Activated gamma-delta T cell treated with anti-CD3 and anti-CD28 coated beads, Interleukin-2, amount 50 U/mL, for 16 hours (primary cell): ENCODE measurements at regions not wholly inside any gene's neighbourhood (a gene's known extent, or its start where the extent isn't known, plus 50 kb on each side); places are given as distances from the start of the nearest gene placed in this dataset.
"Not testable (repeated sequence)": the region's sequence is repeated elsewhere in the genome, so short reads cannot be mapped to it uniquely, and the experiment has no call there.

ENCODE experiments used
- DNase-seq: peaks from one replicate; pipeline ENCODE4 v3.0.0-alpha.2; 2020; ENCODE audit warnings: low read depth

DNA sequence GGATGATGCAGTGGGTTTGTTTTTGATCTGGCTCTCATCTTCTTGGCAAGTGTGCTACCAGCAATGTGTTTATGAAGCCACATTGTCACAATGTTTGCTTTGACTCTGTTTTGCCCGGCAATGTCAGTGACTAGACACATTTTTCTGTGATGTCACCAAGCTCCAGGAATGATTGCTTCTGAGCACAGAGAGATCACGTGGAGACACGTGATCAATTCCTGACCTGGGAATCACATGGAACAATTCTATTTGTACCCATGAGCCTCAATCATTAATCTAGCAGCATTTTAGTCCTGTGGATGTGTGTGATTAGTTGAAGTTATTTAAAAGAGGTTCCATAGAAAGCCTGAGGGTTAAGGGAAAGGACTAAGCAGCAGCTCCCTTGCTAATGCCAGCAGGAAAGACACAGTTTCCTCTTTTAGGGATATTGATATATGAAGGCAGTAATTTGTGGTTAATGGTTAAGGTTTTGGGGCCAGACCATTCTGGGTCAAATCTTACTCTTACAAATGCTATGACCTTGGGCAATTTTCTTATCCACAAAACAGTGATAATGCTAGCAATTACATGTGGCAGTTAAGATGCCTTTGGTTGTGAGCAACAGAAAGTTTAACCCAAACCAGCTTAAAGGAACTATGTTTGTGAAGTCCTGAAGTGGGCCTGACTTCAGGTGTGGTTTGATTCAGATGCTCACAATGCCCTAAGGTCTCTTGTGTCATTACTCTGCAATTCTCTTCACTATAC is 59.0 kb downstream of the FASLG start:
- DNase-seq: no peak

DNA sequence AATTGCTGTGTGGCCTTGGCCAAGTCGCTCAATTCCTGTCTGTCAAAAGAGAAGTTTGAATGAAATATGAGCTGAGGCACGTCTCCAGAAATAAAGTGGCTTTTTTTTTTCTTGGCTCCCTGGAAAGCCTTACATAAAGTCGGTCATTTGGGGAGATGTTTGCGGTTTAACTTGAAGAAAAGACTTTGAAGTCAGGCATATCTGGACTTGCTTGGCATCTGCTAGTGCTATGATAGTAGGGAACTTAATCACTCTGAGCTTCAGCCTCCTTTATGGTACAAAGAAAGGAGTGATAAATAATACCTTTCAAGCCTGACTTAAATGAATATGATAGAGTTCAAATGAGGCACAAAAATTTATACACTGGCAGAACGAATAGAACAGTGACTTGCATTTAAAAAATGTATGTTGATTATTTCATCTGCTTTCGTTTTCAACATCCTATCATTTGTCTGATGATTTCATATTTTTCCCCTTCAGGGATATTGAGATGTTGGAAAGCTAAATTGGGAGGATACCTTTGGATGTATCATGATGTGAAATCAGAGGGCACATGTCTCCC is 60.2 kb downstream of the FASLG start:
- DNase-seq: no peak

DNA sequence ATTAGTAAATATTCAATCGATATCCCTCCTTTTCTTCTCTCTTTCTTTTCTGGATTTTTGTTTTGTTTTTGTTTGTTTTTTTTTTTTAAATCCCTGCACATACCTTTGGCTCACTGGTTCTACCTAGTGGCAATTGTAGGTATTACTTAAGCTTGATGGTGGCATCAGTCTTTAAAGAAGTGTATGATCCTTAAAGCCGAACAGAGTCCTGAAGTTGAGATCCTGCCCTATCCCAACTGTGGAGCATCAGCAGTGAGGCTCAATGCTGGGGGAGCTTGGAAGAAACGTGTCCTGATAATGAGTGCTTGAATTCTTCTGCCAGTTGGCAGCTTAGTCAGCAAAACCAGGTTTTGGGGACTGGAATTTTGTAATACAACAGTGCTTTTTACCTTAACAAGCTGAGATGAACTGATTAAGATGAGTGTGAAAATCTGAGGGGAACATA is 60.8 kb downstream of the FASLG start:
- no peak for DNase-seq

DNA sequence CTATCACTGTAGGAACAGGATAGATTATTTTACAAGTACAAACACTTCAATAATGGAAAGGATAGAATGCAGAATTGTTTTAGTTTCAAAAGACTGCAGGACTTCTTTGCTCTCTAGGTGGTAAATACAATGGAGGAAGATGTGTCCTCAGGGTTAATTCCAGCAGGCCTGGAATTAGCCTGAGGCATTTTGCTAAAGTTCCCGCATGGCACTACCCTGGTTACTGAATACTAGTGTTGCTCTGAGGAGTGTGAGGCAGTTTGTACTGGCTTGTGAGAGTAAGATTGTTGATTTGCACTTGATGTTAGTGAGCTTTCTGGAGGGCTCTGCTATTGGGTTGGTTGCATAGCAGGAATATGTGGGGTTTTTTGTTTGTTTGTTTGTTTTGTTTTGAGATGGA is 61.4 kb downstream of the FASLG start:
- DNase-seq: no peak

DNA sequence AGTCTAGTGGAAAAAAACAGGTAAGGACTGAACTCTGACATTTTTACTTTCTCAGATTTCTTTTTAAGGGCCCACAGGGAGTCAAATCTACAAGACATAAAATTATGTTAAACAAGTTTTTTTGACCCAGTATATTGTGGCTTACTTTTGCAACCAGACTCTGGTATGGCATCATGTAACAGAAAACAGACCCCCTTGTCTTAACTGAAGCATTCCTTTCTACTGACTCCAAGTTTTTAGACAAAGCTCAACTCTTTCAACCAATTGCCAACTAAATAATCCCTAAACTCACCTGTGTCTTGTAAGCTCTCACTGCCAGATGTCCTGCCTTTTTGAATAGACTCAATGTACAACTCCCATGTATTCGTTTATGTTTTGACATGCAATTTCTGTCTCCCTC is 64.3 kb downstream of the FASLG start:
- DNase-seq: no peak

DNA sequence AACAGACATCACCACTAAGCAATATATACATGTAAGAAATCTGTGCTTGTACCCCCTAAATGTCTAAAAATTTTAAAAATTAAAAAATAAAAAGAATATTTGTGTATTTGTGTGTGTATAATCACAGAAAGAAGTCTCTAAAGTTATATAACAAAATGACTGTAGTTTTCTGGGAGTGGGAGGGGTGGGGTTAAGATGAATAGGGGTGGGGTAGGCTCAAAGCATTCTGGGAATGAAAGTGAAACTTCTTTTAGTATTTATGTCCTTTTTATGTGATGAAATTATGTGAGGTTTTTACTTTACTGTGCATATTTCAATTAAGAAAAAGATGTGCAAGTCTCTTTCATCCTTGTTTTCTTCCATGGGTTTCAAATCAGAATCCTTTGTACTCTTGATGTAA is 65.3 kb downstream of the FASLG start:
- DNase-seq: no peak

DNA sequence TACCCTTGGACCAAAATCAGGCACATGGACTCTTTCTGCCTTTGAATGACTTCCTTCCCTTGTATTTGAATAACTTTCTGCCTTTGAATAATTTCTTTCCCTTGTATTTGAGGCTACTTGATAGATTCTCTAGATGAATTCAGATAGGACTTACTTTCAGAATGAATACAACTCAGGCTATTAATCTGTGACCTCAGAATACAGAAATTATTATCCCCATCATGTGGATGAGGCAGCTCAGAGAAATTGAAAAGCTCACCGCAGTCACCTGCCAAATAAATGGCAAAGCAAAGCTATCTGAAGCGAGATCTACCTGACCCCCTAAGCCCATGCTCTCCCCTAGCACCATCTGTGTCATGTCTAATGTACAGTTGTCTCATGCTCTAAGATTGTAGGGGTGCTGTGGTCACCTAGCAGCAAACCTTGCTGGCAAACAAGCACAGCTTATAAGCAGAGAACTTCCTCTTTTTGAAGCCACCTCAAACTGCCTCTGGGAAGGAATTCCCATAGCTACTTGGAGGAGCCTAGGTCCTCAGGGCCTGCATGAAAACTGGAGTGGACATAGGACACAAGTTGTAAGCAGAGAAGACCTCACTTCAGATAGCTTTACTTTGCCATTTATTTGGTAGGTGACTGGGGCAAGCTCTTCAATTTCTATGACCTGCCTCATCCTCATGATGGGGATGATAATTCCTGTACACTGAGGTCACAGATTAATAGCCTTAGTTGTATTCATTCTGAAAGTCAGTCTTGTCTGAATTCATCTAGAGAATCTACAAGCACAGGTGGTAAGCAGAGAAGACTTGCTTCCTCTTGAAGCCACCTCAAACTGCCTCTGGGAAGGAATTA is 66.1 kb downstream of the FASLG start:
- DNase-seq: no peak

DNA sequence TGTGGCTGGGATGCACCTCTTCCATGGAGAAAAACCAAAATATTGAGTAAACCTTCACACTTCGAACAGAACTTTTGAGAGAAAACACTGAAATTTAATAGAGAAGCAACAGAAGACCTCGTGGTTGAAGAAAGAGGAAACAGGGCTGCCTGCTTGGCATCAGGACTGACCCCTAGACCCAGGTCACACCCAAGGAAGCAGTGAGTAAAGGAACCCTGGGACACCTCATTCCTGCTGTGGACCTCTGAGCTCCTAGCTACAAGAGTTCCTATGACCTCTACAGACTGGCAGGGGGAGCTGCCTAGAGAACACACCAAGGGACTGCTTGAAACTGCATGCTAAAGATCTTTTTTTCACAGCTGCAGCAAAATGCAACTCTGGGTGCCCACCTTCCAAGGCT is 67.8 kb downstream of the FASLG start:
- DNase-seq: no peak

DNA sequence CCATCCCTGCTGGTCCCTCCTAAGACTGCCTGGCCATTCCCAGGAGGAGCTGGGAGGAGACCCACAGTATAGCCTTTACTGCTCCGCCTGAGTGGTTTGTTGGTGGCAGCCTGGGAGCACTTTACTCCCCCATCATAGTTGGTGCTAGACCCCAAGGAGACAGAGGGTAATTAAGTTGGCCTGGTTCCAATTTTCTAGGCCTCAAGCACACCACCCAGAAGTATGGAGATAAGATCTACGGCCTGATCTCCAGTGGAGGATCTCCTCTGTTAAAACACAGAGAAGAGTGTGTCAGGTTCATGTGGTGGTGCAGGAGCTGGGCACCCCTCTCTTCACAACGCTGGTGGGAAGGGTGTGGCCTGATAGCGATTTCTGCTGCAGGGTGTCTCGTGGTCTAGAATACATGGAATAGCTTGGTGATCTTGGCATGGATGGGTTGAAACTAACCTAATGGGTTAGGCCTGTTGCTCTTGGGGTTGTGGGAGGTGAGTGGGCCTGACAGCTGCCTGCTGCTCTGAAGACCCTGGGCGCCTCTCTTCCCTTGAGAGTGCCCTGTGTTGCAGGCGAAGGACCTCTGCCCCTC is 68.5 kb downstream of the FASLG start:
- no peak for DNase-seq

DNA sequence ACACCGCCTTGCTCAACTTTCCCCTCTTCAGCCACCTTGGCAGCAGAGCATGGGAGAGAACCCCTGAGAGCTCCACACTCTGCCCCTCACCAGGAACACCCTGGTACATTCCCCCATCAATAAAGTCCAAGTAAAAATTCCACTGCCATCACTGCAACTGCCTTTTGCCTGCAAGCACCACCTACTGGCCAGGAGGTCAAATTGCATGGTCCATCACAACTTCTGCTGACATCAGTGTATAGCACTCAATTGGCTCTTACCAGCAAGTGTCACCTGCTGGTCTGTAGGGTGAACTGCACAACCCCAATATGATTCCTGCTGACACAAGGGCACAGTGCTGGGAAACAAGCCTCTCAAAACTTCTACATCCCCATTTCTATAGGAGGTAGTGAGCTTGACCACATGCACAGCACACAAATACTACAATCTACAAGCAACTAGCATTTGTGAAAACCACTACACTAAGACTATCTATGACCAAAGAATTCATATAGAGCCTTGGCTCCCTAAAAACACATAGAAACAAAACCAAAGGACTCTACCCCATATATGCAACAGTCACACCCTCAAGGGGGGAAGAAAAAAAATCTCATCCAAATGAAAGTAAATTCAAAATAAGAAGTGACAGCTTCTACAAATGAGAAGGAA is 69.2 kb downstream of the FASLG start:
- peak; percentile 29 for DNase-seq

DNA sequence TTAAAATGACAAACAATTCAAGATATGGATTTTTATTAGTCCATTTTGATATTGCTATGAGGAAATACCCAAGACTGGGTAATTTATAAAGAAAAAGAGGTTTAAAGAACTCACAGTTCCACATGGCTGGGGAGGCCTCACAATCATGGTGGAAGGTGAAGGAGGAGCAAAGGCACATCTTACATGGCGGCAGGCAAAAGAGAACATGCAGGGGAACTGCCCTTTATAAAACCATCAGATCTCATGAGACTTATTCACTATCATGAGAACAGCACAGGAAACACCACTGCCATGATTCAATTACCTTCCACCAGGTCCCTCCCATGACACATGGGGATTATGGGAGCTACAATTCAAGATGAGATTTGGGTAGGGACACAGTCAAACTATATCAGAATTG is 69.8 kb downstream of the FASLG start:
- DNase-seq: not testable (repeated sequence)

DNA sequence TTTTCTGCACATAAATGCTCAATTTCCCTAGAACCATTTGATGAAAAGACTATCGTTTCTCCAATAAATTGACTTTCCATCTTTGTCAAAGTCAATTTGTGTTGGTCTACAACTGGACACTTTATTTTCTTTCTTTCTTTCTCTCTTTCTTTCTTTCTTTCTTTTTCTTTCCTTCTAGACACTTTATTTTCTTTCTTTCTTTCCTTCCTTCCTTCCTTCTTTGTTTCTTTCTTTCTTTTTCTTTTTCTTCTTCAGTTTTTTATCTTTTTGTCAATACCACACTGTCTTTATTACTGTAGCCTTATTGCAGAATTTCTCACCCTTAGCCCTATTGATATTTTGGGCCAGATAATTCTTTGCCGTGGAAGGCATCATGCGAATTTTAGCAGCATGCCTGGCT is 73.5 kb downstream of the FASLG start:
- no peak for DNase-seq

DNA sequence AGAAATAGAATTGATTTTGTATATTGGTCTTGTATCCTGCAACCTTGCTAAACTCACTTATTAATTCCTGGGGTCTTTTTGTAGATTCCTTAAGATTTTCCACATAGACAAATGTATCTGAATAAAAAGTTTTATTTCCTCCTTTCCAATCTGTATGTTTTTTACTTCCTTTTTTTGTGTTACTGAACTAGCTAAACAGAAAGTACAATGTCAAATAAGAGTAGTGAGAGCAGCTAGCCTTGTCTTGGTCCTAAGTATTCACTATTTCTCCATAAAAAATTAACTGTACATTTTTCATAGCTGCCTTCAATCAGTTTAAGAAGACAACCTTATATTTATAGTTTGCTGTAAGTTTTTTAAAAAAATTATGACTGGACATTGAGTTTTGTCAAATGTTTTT is 74.9 kb downstream of the FASLG start:
- DNase-seq: no peak

DNA sequence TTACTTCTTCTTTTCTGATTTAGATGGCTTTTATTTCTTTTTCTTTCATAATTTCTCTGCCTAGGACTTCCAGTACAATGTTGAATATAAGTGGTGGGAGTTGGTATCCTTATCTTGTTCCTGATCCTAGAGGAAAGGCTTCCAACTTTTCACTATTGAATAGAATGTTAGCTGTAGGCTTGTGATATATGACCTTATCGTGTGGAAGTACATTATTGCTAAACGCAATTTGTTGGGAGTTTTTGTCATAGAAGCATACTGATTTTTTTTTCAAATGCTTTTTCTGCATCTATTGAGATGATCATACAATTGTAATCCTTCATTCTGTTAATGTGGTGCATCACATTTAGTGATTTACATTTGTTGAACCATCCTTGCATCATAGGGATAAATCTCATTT is 79.5 kb downstream of the FASLG start:
- DNase-seq: no peak

DNA sequence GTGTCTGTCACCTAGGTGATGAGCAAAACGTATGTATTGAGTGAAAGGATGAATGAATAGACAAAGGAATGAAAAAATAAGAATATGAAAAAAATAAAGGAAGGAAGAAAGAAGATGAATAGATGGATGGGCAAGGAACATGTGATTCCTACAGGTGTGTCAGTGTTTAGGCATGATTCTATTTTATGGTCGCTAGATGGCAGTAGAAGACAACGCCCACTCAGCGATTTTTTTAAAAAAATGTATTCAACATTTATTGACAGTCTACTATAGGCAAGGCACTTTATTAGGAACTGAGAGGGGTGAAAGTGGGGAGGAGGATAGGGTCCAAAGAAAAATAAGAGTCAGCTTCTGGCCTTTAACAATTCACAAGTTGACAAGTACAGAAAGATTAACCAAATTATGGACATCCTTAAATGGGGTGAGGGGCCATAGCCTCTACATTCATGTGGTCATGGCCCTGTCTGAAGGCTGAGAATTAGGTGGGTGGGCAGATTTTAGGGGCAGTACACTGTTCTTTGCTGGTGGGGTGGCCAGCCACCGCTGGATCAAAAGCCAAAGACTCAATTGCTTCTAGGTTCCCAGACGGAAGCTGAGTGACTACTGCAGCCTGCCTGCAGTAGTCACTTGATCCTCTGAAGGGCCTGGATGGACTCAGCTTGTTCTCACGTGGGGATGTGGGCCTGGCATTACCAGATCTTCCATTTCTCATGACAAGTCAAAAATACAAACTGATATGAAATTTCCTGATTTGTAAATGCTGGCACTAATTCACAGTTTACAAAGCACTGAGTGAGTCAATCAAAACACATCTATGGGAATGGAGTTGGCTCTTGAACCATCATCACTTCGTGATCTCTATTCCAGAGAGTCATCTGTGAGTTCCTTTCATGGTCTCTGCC is 83.9 kb downstream of the FASLG start:
- DNase-seq: no peak

DNA sequence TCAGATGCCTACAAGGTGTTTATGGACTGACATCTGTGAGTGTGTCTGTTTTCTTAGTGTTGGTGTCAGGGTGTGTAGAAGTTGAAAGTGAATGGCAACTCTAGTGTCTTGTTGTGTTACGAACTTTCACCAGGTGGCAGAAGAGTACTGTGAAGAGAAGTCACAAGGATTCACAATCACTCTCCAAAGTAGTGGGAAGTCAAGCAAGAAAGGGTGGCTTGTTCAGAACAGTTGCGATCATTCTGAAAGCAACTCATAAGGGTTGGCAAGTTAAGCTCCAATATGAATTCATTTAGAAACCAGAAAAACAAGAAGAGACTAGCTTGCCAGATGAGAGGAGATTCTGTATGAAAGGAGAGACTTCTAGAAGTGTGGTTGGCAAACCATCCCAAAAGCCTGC is 86.1 kb downstream of the FASLG start:
- DNase-seq: no peak

DNA sequence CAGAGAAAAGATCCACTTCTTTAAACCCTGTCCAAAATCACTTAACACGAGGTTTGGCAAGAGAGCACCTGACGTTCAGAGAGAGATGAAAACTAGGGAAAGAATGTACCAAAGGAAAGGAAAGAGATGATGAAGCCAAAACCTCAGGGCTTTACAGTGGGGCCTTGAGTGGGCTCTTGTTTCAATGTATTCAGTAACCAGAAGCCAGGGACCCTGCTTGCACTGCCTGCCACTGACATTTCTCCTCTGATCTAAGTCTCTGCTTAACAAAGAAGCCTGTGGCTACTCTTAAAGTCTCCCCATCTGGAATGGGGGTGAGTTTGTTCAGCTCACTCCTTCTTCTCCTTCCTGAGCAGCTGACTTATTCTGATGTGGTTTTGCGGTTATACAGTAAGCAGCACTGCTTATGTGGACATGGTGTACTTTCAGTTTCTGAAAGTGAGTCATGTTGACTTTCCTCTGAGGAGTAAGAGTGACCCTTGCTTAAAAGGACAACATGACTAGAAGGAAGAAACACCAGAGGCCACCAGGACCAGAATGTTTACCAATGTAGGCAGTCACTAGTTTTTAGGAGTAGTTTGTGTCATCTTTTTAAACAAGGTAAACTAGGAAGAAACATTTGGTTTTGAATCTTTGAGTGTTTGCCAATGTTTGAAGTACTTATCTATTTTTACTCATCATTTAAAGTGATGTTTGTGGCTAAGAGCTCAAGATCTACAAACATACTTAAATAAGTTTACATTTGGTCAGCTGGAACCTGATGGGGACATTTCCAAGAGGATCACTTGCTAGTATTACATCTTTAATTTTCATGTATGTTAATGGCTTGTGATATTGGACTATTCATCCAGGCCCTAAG is 87.4 kb downstream of the FASLG start:
- DNase-seq: no peak

DNA sequence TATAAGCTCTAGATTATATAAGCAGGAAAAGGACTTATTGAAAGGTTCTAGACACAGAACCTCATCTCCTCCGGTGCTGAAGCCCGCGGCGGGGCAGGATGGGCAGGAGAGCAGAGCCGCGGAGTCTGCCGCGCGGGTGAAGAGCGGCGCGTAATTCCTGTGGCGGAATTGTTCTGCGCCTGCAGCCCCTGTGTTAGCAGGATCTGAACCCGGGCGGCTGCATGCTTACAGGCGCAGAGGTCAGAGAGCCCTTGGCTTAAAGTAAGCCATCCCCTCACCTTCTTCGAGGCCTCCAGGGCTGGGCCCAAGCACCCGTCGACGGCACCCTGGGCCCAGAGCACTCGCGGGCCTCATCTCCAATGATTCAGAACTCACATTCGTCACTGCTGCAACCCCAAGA is 89.3 kb downstream of the FASLG start:
- no peak for DNase-seq

DNA sequence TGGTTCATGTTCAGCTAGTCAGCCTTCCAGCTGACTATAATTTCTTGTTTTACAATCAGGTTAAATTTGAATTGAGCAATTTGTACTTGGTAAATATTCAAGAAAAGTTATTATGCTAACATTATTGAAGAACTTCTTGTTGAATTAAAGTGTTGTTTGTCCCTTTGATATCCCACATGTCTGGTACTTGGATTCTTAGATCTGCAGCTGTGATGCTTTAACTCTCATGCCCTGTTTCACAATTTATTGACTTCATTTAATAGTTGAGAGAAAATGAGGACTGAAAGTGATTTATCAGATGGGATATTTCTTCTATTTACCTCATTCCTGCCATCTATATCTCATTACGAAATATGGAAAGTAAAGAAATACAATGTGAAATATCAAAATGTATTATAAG is 92.8 kb downstream of the FASLG start:
- no peak for DNase-seq

DNA sequence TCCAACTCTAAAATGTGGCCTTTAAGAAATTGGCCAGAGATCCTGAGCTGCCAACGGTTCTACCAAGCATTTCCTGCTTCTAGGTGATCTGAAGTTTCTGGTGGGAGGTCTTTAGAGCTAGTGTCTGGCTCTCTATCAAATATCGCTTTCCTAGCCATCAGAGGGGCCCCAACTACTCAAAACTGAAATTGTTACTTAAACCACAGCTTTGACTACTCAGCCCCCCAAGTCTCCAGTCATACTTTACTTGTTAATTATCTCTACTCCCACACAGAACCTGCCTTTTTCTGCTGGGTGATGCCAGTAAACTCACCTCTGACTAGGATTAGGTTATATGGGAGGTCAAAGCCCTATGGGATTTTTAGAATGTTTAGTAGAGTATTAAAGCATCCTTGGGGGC is 95.1 kb downstream of the FASLG start:
- DNase-seq: no peak
